Endothelial cell of umbilical vein (primary cell): ENCODE measurements at regions not wholly inside any gene's neighbourhood (a gene's known extent, or its start where the extent isn't known, plus 50 kb on each side); places are given as distances from the start of the nearest gene placed in this dataset.
"Not testable (repeated sequence)": the region's sequence is repeated elsewhere in the genome, so short reads cannot be mapped to it uniquely, and the experiment has no call there.

Experiments used
- BruUV-seq: library from RNA; stranded (reverse); fragments of 400-500 nt; replicated peaks from 2 replicates; lab custom pipeline; 2021; lab: Mats Ljungman, UMichigan
- CTCF ChIA-PET: fragments of 300-600, 350-600 bp; sonication (Branson Sonifier 250); formaldehyde crosslinking; loops from one replicate; lab custom pipeline; 2021; ENCODE audit warnings: antibody characterized with exemption, inconsistent platforms; lab: Charles Lee
- POLR2A ChIA-PET: fragments of 300-600, 350-600 bp; sonication (Branson Sonifier 250); formaldehyde crosslinking; loops from one replicate; lab custom pipeline; 2021; ENCODE audit warnings: antibody characterized with exemption, inconsistent platforms; lab: Charles Lee
- DNase-seq: peaks from one replicate; pipeline ENCODE4 v3.0.0-alpha.2; 2011; ENCODE audit warnings: low read depth, low spot score
- FAIRE-seq: peaks from 2 replicates; lab custom pipeline; 2011; peaks lifted over from hg19 to GRCh38; lab: Jason Lieb, UNC
- H2AFZ ChIP-seq: 2 replicates; pipeline ENCODE4 v1.6.0; 2012; ENCODE audit warnings: low read depth, low read length, control low read depth, inconsistent platforms
- H3K27ac ChIP-seq: 2 replicates; pipeline ENCODE4 v1.5.1; 2011; ENCODE audit warnings: low read depth, mild to moderate bottlenecking, control low read depth, low read length, moderate library complexity; ENCODE audit not compliant: insufficient read depth
- H3K27me3 ChIP-seq, 2 experiments: 2 replicates each; pipeline versions ENCODE4 v1.6.0 to v1.6.1; 2011; ENCODE audit warnings: low read length in 2 of 2, mixed read lengths in 1 of 2; ENCODE audit not compliant: control insufficient read depth in 2 of 2, insufficient read depth in 2 of 2
- H3K36me3 ChIP-seq, 2 experiments: 2 replicates in 1 of 2; 3 replicates in 1 of 2; pipeline ENCODE4 v1.5.1; 2011; ENCODE audit warnings: low read length in 2 of 2, mild to moderate bottlenecking in 1 of 2, moderate library complexity in 1 of 2; ENCODE audit not compliant: control insufficient read depth in 2 of 2, insufficient read depth in 2 of 2; ENCODE audit errors: extremely low read depth in 1 of 2
- H3K4me1 ChIP-seq: 3 replicates; pipeline ENCODE4 v1.5.1; 2011; ENCODE audit warnings: mild to moderate bottlenecking, low read length; ENCODE audit not compliant: control insufficient read depth, insufficient read depth; ENCODE audit errors: extremely low read depth
- H3K4me2 ChIP-seq: 2 replicates; pipeline ENCODE4 v1.6.1; 2011; ENCODE audit warnings: low read length, control low read depth, mixed read lengths; ENCODE audit not compliant: insufficient read depth
- H3K4me3 ChIP-seq, 3 experiments: fragments of 200-600 bp in 1 of 3; sonication (generic), shearing (Covaris generic) in 1 of 3; replicated peaks in 1 of 3; 2 replicates each; pipeline ENCODE4 v1.5.1; 2011 to 2016; ENCODE audit warnings: control low read depth in 3 of 3, low read length in 3 of 3, mild to moderate bottlenecking in 2 of 3, inconsistent platforms in 1 of 3, low read depth in 1 of 3, moderate library complexity in 1 of 3; ENCODE audit not compliant: insufficient read depth in 1 of 3
- H3K79me2 ChIP-seq: 2 replicates; pipeline ENCODE4 v1.6.0; 2012; ENCODE audit warnings: low read length, inconsistent platforms; ENCODE audit not compliant: control insufficient read depth, insufficient read depth
- H3K9ac ChIP-seq: replicated peaks from 2 replicates; pipeline ENCODE3; 2011; ENCODE audit warnings: low read length, control low read depth; ENCODE audit not compliant: insufficient read depth; ENCODE audit errors: extremely low read depth
- H3K9me1 ChIP-seq: replicated peaks from 3 replicates; pipeline ENCODE4 v1.6.0; 2011; ENCODE audit warnings: mild to moderate bottlenecking, low read length; ENCODE audit not compliant: control insufficient read depth, insufficient read depth; ENCODE audit errors: extremely low read depth
- H3K9me3 ChIP-seq: replicated peaks from 2 replicates; pipeline ENCODE4 v1.5.1; 2012; ENCODE audit warnings: low read length, inconsistent platforms; ENCODE audit not compliant: control insufficient read depth, insufficient read depth
- H4K20me1 ChIP-seq: replicated peaks from 2 replicates; pipeline ENCODE3; 2011; ENCODE audit warnings: mild to moderate bottlenecking, low read length; ENCODE audit not compliant: control insufficient read depth, insufficient read depth; ENCODE audit errors: extremely low read depth
- EZH2 ChIP-seq: IDR thresholded peaks from 2 replicates; pipeline ENCODE4 v1.6.1; 2012; ENCODE audit warnings: borderline replicate concordance, low read depth, mild to moderate bottlenecking, moderate library complexity, low read length, inconsistent platforms; ENCODE audit not compliant: severe bottlenecking
- FOS ChIP-seq: IDR thresholded peaks from 2 replicates; pipeline ENCODE4 v1.6.1; 2011; ENCODE audit warnings: mild to moderate bottlenecking, low read length, moderate library complexity, borderline replicate concordance; ENCODE audit not compliant: insufficient read depth
- GATA2 ChIP-seq: IDR thresholded peaks from 2 replicates; pipeline ENCODE4 v1.7.0; 2011; ENCODE audit warnings: low read depth, mild to moderate bottlenecking, moderate library complexity, mixed read lengths, low read length; ENCODE audit not compliant: insufficient read length, insufficient read depth
- JUN ChIP-seq: IDR thresholded peaks from 2 replicates; pipeline ENCODE4 v1.6.1; 2011; ENCODE audit warnings: borderline replicate concordance, low read depth; ENCODE audit not compliant: insufficient read length, insufficient read depth
- MYC ChIP-seq: IDR thresholded peaks from one replicate; pipeline ENCODE4 v1.6.1; 2011; ENCODE audit warnings: mild to moderate bottlenecking, low read depth, low read length
- POLR2A ChIP-seq: IDR thresholded peaks from 2 replicates; pipeline ENCODE4 v1.6.1; 2012; ENCODE audit warnings: low read depth, mild to moderate bottlenecking, control low read depth, low read length
- POLR2AphosphoS5 ChIP-seq: IDR thresholded peaks from 2 replicates; pipeline ENCODE4 v1.6.1; 2012; ENCODE audit warnings: low read depth, mild to moderate bottlenecking, control low read depth, low read length, moderate library complexity; ENCODE audit not compliant: insufficient read depth
- dilution Hi-C: fragments of 300-500 bp; cut with MboI; formaldehyde crosslinking; loops from one replicate; pipeline ENCODE4 v1.15.0; 2019; ENCODE audit warnings: low sequenced_read_pairs; ENCODE audit not compliant: extremely low pct_ligation_motif_present
- intact Hi-C: fragments of 100-400 bp; cut with micrococcal nuclease; formaldehyde crosslinking; loops from one replicate; pipeline ENCODE4 v1.10.0; 2022
- TF ChIP-seq, protein P1 (sequence below): IDR thresholded peaks from 2 replicates; pipeline ENCODE4 v1.6.1; 2011; ENCODE audit not compliant: insufficient read depth, insufficient read length
- TF ChIP-seq, protein P2 (sequence below), 2 donors: IDR thresholded peaks; 1 replicate in 1 of 2; 2 replicates in 1 of 2; pipeline ENCODE4 v1.5.1; 2011; ENCODE audit warnings: low read length in 2 of 2, mild to moderate bottlenecking in 2 of 2, moderate library complexity in 2 of 2, control low read depth in 1 of 2, inconsistent platforms in 1 of 2, low read depth in 1 of 2; ENCODE audit not compliant: insufficient read depth in 1 of 2; ENCODE audit errors: extremely low read depth in 1 of 2

- Histone ChIP-seq H3K9ac (no peak overlapping the region), H3K27me3 (no peaks in the 10 kb centered on the region), H3K4me1 (no peaks in the 10 kb centered on the region), H3K9me1 (no peaks in the 10 kb centered on the region), H3K9me3 (no peaks in the 10 kb centered on the region), H3K79me2 (no peaks in the 10 kb centered on the region), H4K20me1 (no peaks in the 10 kb centered on the region), H2AFZ (no peak overlapping the region), H3K4me3 (no peak overlapping the region), H3K27ac (no peak overlapping the region), H3K4me2 (no peak overlapping the region), H3K36me3 (no peaks in the 10 kb centered on the region)
- BruUV-seq = no TSS peak
- intact Hi-C loops (no loop called here), dilution Hi-C loops (no loop called here)
- FAIRE-seq (no peak), DNase-seq (no peak)
- ChIA-PET CTCF (no interaction called here), POLR2A (no interaction called here)
- TF ChIP-seq MYC = no peak
These were observed 182.2 kb downstream of the SH2D4B start for GRCh38 chr10:80719935-80720334.

GRCh38 chr10:80720549-80720948 lies 182.8 kb downstream of the SH2D4B start:
- TF ChIP-seq POLR2A = no peak
- TF ChIP-seq JUN = no peak
- no peak for TF ChIP-seq GATA2
- no peak for TF ChIP-seq MYC
- TF ChIP-seq, protein P1, sequence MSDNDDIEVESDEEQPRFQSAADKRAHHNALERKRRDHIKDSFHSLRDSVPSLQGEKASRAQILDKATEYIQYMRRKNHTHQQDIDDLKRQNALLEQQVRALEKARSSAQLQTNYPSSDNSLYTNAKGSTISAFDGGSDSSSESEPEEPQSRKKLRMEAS = no peak
- TF ChIP-seq, protein P2, sequence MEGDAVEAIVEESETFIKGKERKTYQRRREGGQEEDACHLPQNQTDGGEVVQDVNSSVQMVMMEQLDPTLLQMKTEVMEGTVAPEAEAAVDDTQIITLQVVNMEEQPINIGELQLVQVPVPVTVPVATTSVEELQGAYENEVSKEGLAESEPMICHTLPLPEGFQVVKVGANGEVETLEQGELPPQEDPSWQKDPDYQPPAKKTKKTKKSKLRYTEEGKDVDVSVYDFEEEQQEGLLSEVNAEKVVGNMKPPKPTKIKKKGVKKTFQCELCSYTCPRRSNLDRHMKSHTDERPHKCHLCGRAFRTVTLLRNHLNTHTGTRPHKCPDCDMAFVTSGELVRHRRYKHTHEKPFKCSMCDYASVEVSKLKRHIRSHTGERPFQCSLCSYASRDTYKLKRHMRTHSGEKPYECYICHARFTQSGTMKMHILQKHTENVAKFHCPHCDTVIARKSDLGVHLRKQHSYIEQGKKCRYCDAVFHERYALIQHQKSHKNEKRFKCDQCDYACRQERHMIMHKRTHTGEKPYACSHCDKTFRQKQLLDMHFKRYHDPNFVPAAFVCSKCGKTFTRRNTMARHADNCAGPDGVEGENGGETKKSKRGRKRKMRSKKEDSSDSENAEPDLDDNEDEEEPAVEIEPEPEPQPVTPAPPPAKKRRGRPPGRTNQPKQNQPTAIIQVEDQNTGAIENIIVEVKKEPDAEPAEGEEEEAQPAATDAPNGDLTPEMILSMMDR (IDR thresholded peaks at IDR 0.05; ENCODE audit: extremely low read depth in 1 of 2, insufficient read depth in 1 of 2, low read depth in 1 of 2, low read length in 2 of 2) = no peak
- TF ChIP-seq FOS = no peak
- TF ChIP-seq EZH2 = no peak
- no peak for TF ChIP-seq POLR2AphosphoS5
- no peaks in the 10 kb centered on the region for H3K4me1 ChIP-seq
- CTCF ChIA-PET = no interaction called here
- BruUV-seq = no TSS peak
- no peaks in the 10 kb centered on the region for H3K27me3 ChIP-seq
- H3K9me1 ChIP-seq = no peaks in the 10 kb centered on the region
- H3K27ac ChIP-seq = no peak overlapping the region
- dilution Hi-C loops (no loop called here), intact Hi-C loops (no loop called here)
- H3K9ac ChIP-seq = no peak overlapping the region
- no peak for DNase-seq
- H3K36me3 ChIP-seq = no peaks in the 10 kb centered on the region
- no peaks in the 10 kb centered on the region for H3K79me2 ChIP-seq
- no peak overlapping the region for H3K4me2 ChIP-seq
- H2AFZ ChIP-seq = no peak overlapping the region
- no peaks in the 10 kb centered on the region for H4K20me1 ChIP-seq
- POLR2A ChIA-PET = no interaction called here
- no peak overlapping the region for H3K4me3 ChIP-seq
- FAIRE-seq = no peak
- no peaks in the 10 kb centered on the region for H3K9me3 ChIP-seq

DNA sequence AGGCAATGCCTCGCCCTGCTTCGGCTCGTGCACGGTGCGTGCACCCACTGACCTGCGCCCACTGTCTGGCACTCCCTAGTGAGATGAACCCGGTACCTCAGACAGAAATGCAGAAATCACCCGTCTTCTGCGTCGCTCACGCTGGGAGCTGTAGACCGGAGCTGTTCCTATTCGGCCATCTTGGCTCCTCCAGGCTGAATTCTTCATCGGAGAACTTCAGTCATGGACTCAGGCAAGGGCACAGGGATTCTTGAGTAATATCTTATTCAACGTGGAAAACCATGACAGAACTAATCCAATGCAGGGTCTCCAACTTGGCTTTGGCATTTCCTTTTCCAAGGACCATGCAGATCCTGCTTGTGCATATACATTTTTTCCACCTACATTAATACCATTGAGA lies 190.7 kb downstream of the SH2D4B start:
- H3K9me3 ChIP-seq, H3K36me3 ChIP-seq, FAIRE-seq, H3K27ac ChIP-seq, H3K9ac ChIP-seq, H3K4me2 ChIP-seq, POLR2A ChIA-PET, DNase-seq, H3K9me1 ChIP-seq, H4K20me1 ChIP-seq, H3K27me3 ChIP-seq, H3K4me1 ChIP-seq, dilution Hi-C loops, H3K4me3 ChIP-seq, H3K79me2 ChIP-seq, intact Hi-C loops, H2AFZ ChIP-seq, BruUV-seq, CTCF ChIA-PET: not testable (repeated sequence)
